Limb (tissue), 2 donors: ENCODE measurements at regions not wholly inside any gene's neighbourhood (a gene's known extent, or its start where the extent isn't known, plus 50 kb on each side); places are given as distances from the start of the nearest gene placed in this dataset.

Source experiments
- DNase-seq, 2 donors: peaks; one replicate each; pipeline ENCODE4 v3.0.0-alpha.2; 2016; ENCODE audit errors: extremely low spot score in 2 of 2

DNA sequence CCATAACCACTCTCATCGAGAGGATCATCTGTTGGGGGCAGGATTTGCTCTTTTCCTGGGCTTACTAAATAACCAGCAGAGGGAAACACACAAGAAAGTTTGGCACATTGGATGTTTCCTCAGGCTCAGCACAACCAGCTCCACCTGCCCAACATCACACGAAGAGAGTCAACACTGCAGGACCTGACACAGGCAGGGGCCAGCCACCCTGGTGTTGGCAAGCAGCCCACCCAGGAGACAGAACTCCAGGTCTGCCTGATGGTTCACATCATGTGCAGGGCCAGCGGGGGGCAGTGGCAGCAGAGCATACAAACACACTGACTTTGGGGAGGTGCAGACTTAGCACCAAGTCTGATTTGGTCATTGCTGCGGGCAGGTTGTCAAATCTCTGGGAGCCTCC is 182.3 kb upstream of the GALNT2 start:
- no peak for DNase-seq

DNA sequence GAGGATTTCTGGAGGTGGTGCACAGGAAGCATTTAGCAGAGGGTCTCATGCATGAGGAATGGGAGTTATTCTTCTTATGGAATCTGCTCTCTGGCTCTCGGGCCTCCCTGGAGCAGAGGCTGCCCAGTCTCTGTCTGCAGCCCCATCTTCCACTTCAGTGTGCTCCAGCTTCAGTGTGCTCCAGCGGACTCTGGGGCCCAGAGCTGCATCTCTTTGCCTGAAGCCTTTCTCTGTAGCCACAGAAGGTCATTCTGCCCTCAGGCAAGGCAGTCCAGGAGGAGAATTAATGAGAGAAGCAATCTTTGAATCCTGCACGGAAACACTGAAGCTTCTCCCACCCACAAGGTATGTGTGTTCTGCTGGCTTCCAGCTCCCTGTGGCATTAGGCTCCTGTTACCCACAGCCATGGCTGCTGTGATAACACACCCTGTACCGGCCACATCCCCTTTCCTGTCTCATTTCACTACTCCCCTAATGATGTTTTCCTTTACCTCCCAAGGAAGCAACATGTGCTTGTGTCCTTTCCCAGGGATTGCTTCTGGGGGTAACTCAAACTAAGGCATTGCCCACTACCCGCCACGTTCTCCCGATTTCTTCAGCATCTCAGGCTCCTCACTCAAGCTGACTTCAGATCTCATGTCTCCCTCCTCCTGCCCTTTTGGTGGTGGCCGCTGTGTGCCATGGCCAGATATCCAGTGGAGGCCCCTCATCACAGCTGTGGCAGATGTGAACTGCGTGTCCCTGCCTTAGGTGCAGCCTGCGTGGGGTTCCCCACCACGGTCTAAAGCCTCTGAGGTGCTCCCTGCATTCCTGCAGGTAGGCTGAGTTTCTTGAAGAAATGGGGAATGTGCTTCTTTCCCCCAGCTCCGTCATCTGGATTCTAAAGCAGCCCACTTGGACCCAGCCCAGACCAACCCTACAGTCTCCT is 181.2 kb upstream of the GALNT2 start:
- no peak for DNase-seq

DNA sequence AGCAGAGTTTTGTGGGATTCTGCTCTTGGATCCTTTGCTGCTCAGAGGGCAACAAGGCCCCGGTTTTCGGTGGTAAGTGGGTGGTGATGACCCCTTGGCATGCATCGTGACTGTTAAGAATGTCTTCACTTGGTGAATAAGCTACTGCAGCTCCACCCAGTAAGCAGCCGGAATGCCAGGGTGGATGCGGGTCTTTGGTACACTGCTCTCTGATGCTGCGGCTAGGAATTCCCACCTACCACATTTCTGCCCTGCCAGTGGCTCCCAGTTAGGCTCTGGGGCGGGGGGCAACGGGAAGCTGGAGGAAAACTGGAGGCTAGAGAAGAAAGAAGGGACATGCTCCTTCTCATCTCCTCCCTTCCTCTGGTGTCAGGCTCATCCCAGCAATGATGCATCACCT is 180.4 kb upstream of the GALNT2 start:
- no peak for DNase-seq

DNA sequence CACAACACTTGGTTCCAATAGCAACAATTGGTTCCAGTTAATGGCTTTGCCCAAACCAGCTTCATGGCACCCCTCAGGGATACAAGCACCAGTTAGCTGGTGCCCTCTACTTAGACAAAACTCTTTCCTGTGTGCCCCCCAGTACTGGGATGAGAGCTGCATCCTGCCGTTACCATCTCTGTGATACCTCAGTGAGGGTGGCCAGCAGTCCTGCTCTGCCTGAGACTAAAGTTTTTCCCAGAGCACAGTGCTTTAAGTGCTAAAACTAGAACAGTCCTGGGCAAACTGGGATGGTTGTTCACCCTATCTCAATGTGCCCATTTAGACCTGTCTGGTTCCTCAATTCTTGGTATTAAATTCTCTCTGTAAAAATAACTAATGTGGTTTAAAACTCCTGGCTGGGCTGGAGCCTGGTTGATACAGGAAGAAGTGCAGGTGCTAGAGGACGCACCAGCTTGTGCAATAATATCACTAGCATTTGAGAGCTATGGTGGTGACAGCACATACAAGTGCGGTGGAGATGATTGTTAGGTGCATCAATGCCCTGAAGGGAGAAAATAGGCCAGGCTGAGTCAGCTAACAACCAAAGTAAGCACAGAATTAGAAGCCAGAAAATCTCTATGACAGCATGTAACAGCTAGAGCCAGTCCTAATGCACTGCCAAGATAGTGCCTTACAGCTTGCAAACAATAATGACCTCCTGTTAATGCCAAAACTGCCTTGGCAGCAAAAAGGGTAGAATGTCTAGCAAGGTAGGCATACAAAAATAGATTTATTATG is 179.8 kb upstream of the GALNT2 start:
- no peak for DNase-seq

DNA sequence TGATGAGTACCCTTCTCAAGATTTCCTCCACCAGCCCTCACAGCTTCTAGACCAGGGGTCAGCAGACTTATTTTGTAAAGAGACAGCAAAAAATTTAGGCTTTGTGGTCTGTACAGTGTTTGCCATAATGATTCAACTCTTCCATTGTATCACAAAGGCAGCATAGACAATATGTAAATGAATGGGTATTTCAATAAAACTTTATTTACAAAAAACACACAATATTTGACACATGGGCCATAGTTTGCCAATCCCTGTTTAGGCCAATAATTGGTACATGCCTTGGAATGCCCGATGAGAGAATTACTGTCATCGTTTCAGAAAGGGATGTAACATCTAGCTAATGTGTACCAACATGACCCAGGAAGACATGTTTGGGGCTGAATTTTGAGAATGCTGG is 178.9 kb upstream of the GALNT2 start:
- no peak for DNase-seq

DNA sequence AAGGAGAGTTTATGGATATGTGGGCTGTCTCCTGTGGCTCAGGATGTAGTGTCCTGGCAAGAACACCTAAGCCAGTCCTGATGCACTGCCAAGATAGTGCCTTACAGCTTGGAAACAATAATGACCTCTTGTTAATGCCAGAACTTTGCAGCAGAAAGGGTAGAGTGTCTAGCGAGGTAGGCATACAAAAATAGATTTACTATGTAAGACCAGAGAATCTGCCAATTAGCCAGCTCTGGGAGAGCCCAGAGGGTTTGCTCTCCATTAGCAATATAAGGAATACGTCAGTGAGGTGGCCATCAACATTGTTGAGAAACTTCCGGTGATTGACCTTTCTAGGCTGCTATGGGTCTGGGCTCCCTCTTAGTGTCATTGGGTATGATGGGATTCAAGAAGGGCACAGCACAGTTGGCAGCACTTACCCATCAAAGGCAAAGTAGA is 178.5 kb upstream of the GALNT2 start:
- DNase-seq = no peak

DNA sequence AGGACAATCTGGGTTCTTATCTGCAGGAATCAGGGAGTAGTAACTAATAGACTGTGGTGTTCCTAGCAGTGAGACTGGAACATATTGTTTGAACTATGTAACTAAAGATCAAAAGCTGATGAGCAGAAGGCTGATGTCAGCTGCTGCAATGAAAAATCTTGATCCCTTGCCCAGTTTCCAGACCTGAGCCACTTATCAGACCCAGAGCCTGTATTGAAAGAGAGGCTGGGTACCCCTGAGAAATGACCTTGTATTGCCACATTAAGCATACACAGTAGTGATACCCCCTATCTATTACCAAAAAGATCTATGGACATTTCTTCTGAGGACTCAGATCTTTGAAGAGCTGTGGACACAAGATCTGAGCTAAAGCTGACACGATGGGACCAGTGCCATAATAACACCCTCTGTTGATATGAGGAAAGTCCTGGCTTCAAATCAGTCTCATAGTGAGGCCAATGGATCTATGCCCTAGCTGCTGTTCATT is 178.0 kb upstream of the GALNT2 start:
- DNase-seq = no peak

DNA sequence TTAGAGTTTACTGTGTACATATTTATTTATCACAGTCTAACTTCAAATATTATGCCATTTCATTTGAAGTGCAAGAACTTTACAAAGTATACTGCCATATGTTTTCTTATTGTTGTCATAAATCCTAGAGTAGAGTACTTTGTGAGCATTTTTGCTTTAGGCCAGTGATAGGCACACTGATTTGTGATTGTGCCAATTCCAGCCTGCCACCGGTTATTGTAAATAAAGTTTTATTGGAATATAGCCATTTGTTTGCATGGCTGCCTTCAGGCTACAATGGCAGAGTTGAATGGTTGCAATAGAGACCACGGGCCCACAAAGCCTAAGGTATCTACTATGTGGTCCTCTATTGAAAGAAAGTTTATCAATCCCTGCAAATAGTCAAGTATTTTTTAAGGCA is 175.8 kb upstream of the GALNT2 start:
- no peak for DNase-seq

DNA sequence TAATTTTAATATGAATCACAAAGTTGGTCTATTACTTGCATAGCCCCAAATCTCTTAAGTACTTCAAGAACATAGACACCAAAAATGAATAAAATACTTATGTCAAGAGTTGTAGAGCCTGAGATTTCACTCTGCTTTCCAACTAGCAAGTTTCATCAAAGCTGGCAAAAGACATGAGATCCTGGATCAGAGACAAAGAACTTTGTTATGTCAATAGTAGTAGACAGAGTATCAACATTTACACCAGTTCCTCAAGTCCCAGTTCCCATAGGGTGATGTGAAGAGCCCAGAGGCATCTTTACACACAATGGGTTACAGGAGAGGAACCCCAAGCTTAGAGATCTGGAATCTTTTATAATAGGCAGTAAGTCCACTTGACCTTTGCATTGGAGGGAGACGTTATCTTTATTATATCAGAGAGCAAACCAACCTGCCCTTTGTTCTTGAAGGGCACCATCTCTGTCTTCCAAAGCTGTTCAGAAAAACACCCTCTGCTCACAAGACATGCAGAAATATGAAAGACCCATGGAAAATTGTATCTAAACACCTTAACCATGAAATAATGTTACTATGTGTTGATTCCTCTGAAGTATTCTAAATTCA is 174.4 kb upstream of the GALNT2 start:
- DNase-seq = no peak

DNA sequence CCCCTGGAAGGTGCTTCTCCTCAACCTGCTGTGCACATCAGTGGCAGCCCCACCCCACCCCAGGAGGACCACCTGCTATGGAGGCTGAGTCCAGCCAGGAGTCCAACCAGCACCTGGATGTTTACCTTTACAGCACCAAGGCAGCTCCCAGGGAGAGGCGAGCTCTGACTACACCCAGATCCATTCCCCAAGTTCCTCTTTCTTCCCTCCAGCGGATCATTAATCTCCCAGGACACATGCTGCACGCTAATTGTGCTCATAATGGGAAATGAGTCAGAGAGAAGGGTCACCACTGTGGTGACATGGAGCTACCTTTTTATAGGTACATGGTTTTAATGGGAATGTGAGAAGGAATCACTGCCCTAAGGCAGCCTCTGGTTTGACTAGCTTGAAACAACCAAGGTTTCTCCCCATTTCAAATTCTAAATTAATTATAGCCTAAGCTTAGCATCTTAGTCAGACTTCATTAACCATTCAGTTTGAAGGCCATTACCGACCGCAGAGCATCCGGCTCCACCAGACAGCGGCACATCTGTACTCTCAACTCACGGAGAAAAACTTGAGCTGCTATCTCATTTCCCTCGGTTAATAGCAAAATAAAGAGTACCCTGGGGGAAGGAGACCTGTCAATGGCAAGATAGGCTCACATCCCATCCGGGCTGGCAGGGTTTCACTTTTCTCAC is 173.1 kb upstream of the GALNT2 start:
- DNase-seq = no peak

DNA sequence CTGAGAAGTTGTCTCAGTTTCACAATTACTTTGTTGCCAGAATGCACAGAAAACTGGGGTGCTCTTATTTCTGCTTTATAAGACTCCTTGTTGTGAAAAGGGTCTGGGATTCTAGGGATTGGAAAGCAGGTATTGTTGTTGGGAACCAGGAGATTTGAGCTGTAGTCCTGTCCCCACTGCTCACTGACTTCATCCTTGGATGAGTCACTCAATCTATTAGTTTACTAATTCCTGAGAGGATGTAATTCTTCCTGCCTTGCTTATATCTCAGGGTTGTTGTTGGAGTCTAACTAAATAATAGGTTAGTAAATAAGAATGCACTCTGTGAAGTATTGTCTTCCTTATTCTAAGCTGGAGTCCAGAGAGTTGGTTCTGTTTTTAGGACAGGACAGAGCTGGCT is 172.5 kb upstream of the GALNT2 start:
- no peak for DNase-seq

DNA sequence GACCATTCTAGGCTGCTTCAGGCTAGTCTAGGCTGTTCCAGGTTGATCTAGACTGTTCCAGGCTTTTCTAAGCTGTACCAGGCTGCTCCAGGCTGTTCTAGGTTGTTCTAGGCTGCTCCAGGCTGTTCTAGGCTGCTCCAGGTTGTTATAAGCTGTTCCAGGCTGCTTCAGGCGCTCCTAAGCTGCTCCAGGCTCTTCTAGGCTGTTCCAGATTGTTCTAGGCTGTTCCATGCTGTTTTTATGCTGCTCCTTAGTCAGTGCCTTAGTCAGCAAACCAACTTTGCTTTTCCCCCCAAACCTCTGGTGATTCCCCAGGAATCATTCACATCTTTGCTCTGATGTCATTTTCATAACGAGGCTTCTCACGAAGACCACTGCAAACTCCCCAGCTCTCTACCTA is 171.4 kb upstream of the GALNT2 start:
- no peak for DNase-seq

DNA sequence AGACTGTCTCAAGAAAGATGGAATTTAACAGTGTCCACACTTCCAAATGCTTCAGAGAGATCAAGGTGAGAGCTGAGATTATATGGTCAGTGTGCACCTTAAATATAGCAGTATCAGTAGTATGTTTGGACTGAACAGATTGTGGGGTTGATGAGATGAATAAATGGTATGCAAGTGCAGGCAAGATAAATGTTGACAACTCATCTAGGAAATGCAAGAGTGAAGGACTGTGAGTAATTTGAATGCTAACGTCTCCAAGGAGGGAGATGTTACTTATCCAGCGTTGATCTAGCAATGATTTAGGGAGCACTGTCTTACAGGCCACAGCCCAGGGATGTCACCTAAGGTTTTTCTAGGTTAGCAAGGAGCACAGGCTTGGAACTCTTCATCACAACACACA is 170.7 kb upstream of the GALNT2 start:
- DNase-seq = no peak

DNA sequence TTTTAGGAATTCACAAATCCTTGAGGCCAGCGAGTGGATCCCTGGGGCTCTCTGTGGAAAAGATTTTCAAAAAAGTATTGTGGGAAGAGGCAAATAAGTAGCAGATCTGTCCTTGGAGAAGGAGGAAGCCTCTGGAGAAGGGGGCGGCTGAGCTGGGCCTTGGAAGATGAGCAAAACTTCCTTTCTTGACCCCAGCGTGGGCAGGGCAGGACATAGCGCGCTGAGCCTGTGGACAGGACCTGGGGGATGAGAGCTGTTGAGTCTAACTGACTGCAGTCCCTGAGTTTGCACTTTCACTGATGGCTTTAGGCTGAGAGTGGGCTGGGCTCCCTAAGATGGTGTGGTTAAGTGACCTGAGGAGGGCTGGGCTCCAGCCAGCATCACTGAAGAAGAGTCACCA is 170.2 kb upstream of the GALNT2 start:
- DNase-seq = no peak

DNA sequence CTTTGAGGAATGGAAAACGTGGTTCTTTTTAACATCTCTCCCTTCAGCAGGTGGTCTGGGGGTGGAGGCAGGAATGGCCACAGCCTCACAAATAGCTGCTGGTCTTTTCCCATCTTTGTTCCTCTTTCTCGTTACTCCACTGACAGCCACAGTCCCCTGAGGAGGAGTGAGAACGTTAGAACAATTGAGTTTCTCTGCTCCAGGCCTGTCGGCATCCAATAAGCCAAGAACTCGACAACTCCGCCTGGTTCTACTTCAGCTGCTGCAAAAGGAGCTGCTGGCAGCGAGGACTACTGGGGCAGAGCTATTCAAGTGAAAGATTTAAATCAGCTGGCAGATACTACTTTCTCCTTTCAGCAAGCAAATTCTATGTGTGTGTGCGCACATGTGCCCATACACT is 169.5 kb upstream of the GALNT2 start:
- no peak for DNase-seq

DNA sequence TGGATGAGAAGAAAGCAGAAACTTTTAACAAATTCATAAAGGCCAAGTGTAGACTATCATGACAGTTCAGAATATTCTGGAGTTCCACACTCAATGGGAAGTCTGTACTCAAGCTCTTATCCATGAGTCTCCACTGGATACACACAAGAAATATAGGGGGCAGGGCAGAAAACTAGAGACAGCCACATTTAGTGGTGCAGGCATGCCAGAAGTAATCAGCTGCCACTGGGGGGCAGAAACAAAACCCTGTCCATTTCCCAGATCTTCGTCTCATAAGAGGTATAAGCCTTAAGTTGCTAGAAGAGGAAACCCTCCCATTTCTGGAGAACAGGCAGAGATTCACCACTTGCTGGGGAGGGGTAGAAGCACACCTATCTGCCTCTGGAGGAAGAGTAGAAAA is 166.8 kb upstream of the GALNT2 start:
- no peak for DNase-seq

DNA sequence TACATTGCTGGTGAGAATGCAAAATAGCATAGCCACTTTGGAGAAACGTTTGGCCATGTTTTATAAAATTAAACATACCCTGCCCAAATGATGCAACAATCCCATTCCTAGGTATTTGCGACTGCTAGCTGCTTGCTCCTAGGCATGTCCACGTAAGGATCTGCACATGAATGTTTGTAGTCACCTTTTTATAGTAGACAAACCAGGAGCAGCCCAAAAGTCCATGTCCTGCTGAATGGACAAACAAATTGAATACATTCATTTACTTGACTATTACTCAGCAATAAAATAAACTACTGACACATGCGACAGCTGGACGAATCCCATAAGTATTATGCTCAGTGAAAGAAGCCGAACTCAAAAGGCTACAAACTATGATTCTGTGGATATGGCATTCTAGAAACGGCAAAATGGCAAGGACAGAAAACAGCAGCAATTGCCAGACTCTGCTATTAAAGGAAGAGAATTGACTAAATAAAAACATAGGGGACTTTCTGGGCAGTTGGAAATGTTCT is 161.9 kb upstream of the GALNT2 start:
- no peak for DNase-seq

DNA sequence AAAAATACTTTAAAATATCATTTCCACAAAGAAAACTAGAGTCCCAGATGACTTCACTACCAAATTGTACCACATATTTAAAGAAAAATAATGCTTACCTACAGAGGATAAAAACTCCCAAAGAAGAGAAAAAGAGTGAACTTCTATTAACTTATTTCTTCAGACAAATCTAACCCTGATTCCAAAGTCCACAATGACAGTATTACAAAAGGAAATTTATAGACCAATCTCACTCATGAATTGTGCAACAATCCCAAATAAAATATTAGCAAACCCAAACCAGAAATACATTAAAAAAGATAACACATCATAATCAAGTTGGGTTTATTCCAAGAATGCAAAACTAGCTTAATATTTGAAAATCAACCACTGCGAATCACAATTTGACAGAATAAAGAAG is 161.4 kb upstream of the GALNT2 start:
- DNase-seq = no peak

DNA sequence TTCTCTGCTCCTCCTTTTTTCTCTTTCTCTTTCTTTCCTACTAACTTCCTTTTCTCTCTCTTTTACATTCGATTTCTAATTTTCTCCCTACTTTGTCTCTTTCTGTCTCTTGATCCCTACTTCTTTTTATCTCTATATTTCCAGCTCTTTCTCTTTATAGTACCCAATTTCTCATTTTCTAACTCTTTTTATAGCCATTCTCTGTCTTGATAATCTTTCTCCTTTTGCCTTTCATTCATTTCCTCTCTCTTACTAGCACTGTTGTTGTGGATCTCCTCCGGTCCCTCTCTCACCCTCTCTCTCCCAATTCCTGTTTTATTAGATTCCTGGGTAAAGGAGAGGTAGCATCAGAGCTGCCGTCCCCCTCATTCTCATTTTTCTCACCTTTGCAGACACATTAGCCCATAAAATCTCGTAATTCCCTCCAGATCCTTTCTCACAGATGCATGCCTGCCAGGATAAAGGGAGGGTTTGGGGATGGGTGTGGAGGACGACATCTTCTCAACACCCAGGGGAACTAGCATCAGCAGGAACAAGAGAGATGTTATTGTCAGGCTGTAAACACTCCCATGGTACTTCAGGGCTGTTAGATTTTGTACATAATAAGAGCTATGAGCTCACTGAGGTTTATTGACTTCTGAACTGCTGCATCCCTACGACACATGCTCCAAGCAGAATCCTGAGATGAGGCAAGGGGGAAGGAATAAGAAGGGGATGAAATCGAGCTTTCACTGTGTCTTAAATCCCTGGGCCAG is 159.0 kb upstream of the GALNT2 start:
- no peak for DNase-seq

DNA sequence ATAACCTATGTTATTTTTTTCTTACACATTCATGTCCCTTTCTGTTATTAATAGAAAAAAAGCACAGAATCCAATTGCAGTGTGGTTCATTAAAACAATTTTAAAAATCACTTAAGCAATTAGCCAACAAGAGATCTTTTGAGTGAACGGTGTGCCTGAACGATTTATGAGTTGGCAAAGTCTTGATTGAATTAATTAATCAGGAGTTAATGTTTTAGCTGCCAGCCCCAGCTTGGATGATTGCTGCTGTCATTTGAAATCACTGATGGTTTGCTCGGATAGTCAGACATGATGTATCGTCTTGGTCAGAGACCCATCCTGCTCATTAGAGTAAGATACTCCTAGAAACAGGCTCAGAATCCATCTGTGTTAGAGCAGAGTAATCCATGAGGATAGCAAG is 158.3 kb upstream of the GALNT2 start:
- no peak for DNase-seq

DNA sequence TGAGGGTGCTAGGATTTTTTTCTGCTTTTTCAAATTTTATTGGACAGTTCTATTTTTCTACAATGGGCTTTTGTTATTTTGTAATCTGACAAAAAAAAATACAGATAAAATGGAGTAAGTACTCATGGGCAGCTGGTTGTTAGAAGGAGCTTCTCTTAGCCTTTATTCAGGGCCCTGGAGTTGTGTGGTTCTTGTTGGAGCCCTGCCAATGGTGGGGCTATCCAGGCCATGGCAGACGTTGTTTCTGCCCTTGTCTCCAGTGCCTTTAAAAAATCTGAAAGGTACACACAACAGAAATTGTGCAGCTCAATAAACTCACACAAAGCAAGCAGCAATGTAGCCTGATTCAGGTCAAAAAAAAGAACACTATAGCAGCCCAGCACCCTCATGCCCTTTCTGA is 153.5 kb upstream of the GALNT2 start:
- no peak for DNase-seq
